SK-N-DZ (cell line): ENCODE measurements at regions not wholly inside any gene's neighbourhood (a gene's known extent, or its start where the extent isn't known, plus 50 kb on each side); places are given as distances from the start of the nearest gene placed in this dataset.

Experiments
- DNase-seq: peaks from one replicate; pipeline ENCODE4 v3.0.0-alpha.2; 2015; ENCODE audit warnings: low spot score

- no peak for DNase-seq
Measured at GRCh38 chr2:156841321-156841720, 405.1 kb downstream of the GPD2 start.

- no peak for DNase-seq
Measured at GRCh38 chr2:156845806-156846558, 409.8 kb downstream of the GPD2 start.

GRCh38 chr2:156852210-156852609 is 405.3 kb upstream of the GALNT5 start:
- no peak for DNase-seq

- DNase-seq = no peak
Measured at GRCh38 chr2:156852681-156853080, 404.8 kb upstream of the GALNT5 start.

GRCh38 chr2:156864325-156864724 is 393.2 kb upstream of the GALNT5 start:
- DNase-seq = no peak

GRCh38 chr2:156864753-156865152 is 392.8 kb upstream of the GALNT5 start:
- DNase-seq = no peak

- no peak for DNase-seq
Measured at GRCh38 chr2:156867201-156867600, 390.3 kb upstream of the GALNT5 start.

- no peak for DNase-seq
Measured at GRCh38 chr2:156874707-156875106, 382.8 kb upstream of the GALNT5 start.

GRCh38 chr2:156883804-156884203 is 373.7 kb upstream of the GALNT5 start:
- no peak for DNase-seq

GRCh38 chr2:156884216-156884615 is 373.3 kb upstream of the GALNT5 start:
- DNase-seq = no peak

- no peak for DNase-seq
Measured at GRCh38 chr2:156890529-156891148, 366.9 kb upstream of the GALNT5 start.

GRCh38 chr2:156891609-156892008 is 365.9 kb upstream of the GALNT5 start:
- DNase-seq = no peak

GRCh38 chr2:156892467-156893281 is 364.8 kb upstream of the GALNT5 start:
- peak; percentile 44 for DNase-seq

- DNase-seq = no peak
Measured at GRCh38 chr2:156896294-156896693, 361.2 kb upstream of the GALNT5 start.

- no peak for DNase-seq
Measured at GRCh38 chr2:156897548-156897947, 360.0 kb upstream of the GALNT5 start.

GRCh38 chr2:156901373-156902031 is 356.0 kb upstream of the GALNT5 start:
- no peak for DNase-seq

GRCh38 chr2:156903335-156903734 is 354.2 kb upstream of the GALNT5 start:
- DNase-seq = no peak

GRCh38 chr2:156907806-156908205 is 349.7 kb upstream of the GALNT5 start:
- no peak for DNase-seq

GRCh38 chr2:156908825-156909224 is 348.7 kb upstream of the GALNT5 start:
- no peak for DNase-seq

GRCh38 chr2:156909983-156910382 is 347.5 kb upstream of the GALNT5 start:
- no peak for DNase-seq

- no peak for DNase-seq
Measured at GRCh38 chr2:156915332-156915731, 342.2 kb upstream of the GALNT5 start.

GRCh38 chr2:156918410-156918809 is 339.1 kb upstream of the GALNT5 start:
- DNase-seq = no peak
